Activated CD4-positive, CD25-positive, alpha-beta regulatory T cell (primary cell): ENCODE measurements at regions not wholly inside any gene's neighbourhood (a gene's known extent, or its start where the extent isn't known, plus 50 kb on each side); places are given as distances from the start of the nearest gene placed in this dataset.

Source experiments
- DNase-seq, 4 experiments: peaks; one replicate each; lab custom pipeline; 2025; lab: John Stamatoyannopoulos, UW

DNA sequence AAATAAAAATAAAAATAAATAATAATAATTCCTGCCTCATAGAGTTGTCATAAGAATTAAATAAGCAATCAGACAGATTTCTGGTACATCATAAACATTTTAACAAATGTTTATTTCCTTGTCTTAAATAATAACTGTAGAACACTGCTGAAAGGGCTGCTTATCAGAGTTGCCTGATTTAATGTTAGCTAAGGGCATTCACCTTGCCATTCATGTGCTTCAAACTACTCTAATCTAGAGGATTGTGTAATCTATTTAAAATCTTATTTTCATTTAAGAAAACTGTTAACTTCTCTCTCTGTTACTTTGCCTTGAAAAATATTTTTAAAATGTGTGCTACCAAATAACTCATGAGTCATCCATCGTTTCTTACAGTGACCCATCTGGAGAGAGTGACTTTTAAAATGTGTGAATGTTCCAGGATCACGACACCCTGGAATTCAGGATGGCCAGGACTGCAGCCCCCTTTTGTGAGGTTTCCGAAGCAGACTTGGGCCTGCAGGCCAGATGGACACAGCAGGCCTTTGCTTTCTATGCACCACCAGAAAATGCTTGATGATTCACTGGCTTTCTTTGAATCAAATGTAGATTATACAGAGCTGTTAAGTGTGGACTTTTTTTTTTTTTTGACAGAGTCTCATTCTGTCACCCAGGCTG lies 109.1 kb upstream of the TNS3 start:
- no peak for DNase-seq

GRCh38 chr7:47689558-47689957 lies 107.6 kb upstream of the TNS3 start:
- no peak for DNase-seq

DNA sequence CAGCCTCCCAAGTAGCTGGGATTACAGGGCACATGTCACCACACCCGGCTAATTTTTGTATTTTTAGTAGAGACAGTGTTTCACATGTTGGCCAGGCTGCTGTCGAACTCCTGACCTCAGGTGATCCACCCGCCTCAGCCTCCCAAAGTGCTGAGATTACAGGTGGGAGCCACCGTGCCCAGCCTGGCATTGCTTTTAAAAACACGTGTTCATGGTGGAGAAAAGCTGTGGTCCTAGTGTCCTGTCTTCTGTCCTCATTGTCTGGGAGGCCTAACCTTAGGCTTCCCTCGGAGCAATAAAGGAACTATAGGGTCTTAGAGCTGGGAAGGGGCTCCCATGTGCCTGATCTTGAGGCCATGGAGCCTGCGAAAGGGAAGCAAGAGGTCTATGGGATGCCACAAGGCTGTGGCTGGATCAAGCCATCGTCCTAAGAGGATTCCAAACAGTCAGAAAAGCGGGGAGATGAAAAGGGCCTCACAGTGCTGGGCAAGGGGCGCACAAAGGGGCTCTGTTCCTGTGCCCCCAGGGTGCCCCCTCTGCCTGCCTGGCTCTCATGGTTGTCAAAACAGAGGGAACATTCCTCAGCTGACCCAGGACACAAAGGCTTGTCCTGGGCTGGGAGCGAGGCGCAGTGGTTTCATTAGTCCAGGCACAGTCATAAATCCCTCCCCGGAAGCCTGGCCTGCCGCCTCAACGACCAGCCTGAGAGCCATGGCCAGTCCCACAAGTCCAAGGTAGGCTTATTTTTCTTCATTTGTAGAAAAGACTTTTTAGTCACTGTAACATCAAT lies 106.6 kb upstream of the TNS3 start:
- DNase-seq: no peak

GRCh38 chr7:47685712-47686376 lies 103.9 kb upstream of the TNS3 start:
- DNase-seq: no peak

GRCh38 chr7:47685151-47685550 lies 103.2 kb upstream of the TNS3 start:
- no peak for DNase-seq

- DNase-seq: no peak
Measured at GRCh38 chr7:47684728-47685127, 102.8 kb upstream of the TNS3 start.

DNA sequence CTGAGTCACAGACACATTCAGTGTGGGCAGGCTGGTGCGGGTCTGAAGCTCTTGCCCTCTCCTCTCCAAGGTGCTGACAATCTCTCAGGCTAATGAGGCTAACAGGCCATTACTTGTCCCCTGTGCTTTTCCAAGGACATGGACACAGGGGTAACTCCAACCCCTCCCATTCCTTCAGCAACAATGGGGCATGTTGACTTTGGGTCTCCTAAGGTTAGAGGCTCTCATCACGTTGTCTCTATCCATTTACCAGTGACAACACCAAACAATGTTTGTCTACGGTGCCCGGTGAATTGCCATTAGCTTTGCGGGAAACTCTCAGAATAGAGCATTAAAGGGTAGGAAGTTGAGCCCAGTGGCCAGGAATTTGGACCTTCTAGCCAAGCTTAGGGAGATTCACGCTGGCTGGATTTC lies 101.6 kb upstream of the TNS3 start:
- no peak for DNase-seq

DNA sequence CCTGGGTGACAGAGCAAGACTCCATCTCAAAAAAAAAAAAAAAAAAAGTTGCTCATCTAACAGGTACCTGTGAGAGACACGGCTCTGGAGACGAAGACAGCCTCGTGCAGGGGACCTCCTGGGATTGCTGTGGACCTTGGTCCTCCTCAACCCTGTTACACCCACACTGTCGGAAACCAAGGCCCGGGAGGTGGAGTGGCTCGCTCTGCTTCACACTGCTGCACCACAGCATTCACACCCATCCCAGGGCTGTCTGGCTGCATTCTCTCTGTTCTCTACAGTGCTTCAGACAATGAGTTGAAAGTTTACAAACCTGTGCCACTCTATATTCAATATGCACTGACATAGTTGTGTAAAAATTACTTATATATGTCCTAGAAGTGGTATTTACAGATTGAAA lies 101.0 kb upstream of the TNS3 start:
- DNase-seq: no peak

- no peak for DNase-seq
Measured at GRCh38 chr7:47681249-47681810, 99.4 kb upstream of the TNS3 start.

- no peak for DNase-seq
Measured at GRCh38 chr7:47678641-47679380, 96.9 kb upstream of the TNS3 start.

- DNase-seq: no peak
Measured at GRCh38 chr7:47677664-47678063, 95.8 kb upstream of the TNS3 start.

- DNase-seq: no peak
Measured at GRCh38 chr7:47677093-47677492, 95.2 kb upstream of the TNS3 start.

GRCh38 chr7:47672977-47673381 lies 91.1 kb upstream of the TNS3 start:
- DNase-seq: no peak

DNA sequence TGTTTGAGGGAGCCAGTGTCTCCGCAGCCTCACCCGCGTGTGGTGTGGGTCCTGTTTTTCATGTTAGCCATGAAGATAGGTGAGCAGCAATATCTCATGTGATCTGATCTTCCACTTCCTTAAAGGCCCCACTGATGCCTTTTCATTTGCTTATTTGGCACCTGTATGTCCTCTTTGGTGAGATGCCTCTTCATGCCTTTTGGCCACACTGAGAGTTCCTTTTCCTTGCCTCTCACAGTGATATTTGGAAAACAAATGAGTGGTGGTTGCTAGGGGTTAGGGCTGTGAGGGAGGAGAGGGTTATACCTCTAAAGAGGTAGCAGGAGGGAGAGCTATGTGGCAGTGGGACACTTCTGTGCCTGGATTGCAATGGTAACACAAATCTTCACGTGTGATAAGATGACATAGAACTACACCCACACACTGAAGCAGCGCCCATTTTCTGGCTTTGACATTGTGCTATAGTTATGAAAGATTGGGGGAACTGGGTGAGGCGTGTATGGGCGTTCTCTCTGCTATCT lies 90.4 kb upstream of the TNS3 start:
- no peak for DNase-seq

DNA sequence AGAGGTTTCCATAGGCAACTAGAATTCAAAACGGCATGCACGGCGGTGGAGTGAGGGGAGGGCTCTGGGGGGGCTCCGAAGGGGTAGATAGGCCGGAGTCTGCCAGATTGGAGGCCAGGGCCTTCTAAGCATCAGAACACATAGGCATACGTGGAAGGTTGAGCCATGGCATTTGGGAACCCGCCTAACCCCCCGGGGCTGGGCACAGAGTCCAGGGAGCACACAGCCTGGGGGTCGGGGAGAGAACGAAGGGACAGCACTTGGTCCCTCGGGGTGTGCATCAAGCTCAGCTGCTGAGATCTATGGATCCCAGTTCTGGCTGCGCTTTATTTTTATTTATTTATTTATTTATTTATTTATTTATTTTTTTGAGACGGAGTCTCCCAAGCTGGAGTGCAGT lies 89.4 kb upstream of the TNS3 start:
- DNase-seq: no peak

GRCh38 chr7:47670729-47671128 lies 88.8 kb upstream of the TNS3 start:
- DNase-seq: no peak

- DNase-seq: no peak
Measured at GRCh38 chr7:47669901-47670384, 88.0 kb upstream of the TNS3 start.

DNA sequence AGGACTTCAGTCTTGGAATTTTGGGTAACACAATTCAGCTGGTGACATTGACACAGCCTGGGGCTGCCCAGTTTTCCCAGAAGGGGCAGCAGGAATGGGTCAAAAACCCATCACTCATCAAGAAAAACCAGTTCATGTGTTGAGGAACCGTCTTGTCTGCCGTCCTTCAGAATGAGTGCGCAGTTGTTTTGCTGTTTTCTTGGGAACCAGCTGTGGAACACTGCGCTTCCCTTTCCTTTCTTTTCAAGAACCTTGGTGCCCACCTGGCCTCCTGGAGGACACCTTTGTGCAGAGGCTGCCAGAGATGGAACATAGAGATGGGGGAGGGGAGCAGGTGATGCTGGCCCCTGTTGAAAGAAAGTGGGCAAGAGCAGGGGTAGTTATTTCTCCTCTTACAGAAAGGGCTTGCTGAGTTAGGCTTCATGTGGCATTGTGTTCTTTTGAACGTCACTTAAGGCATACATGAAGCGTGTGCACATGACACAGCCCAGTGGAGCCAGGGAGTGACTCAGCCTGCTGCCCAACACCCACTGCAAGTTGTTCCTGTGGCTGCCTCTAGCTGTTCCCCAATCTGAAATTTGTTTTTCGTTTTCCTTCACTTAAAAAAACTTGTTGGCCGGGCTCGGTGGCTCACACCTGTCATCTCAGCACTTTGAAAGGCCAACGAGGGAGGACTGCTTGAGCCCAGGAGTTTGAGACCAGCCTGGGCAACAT lies 87.4 kb upstream of the TNS3 start:
- peak in 1 of 4 experiments; percentile 2 for DNase-seq

- DNase-seq: no peak
Measured at GRCh38 chr7:47666164-47666862, 84.4 kb upstream of the TNS3 start.

- no peak for DNase-seq
Measured at GRCh38 chr7:47664650-47665195, 82.8 kb upstream of the TNS3 start.
